GM12891 (cell line): ENCODE measurements at regions not wholly inside any gene's neighbourhood (a gene's known extent, or its start where the extent isn't known, plus 50 kb on each side); places are given as distances from the start of the nearest gene placed in this dataset.
"Not testable (repeated sequence)": the region's sequence is repeated elsewhere in the genome, so short reads cannot be mapped to it uniquely, and the experiment has no call there.

ENCODE experiments used
- POLR2A ChIP-seq: IDR thresholded peaks from 2 replicates; pipeline ENCODE4 v1.6.1; 2011; ENCODE audit warnings: low read depth, low read length, control low read depth
- POLR2AphosphoS5 ChIP-seq: IDR thresholded peaks from 2 replicates; pipeline ENCODE4 v1.6.1; 2011; ENCODE audit warnings: low read depth, low read length, control low read depth
- SPI1 ChIP-seq: IDR thresholded peaks from 2 replicates; pipeline ENCODE4 v1.6.1; 2011; ENCODE audit warnings: low read depth, low read length, control low read depth
- TAF1 ChIP-seq: IDR thresholded peaks from 2 replicates; pipeline ENCODE4 v1.6.1; 2011; ENCODE audit warnings: low read depth, low read length, control low read depth

- TF ChIP-seq POLR2A, TAF1, POLR2AphosphoS5, SPI1: not testable (repeated sequence)
Observed at GRCh38 chr10:78681141-78681540, 387.6 kb upstream of the ZMIZ1 start.
